HCT116 (cell line): ENCODE measurements at regions not wholly inside any gene's neighbourhood (a gene's known extent, or its start where the extent isn't known, plus 50 kb on each side); places are given as distances from the start of the nearest gene placed in this dataset.

Experiments used
- ATAC-seq: fragments of 200-7000 bp; cut with Tn5 transposase; 2 replicates; pipeline ENCODE4 v1.9.1; 2020; ENCODE audit warnings: mild to moderate bottlenecking, moderate library complexity
- BruUV-seq: library from RNA; stranded (reverse); fragments of 400-500 nt; replicated peaks from 2 replicates; lab custom pipeline; 2021; lab: Mats Ljungman, UMichigan
- CTCF ChIA-PET: fragments of 300-600 bp; sonication (Branson Sonifier 250); formaldehyde crosslinking; loops from one replicate; lab custom pipeline; 2021; ENCODE audit warnings: antibody characterized with exemption; lab: Charles Lee
- POLR2A ChIA-PET: fragments of 300-600, 350-600 bp; sonication (Branson Sonifier 250); formaldehyde crosslinking; loops from one replicate; lab custom pipeline; 2021; ENCODE audit warnings: antibody characterized with exemption; lab: Charles Lee
- RAD21 ChIA-PET, 2 experiments: fragments of 300-600 bp; sonication (Branson Sonifier 250); formaldehyde crosslinking; loops; one replicate each; lab custom pipeline; 2023; ENCODE audit warnings: low total read pairs in 2 of 2; ENCODE audit not compliant: uncharacterized antibody in 2 of 2, unreplicated experiment in 2 of 2, low non-redundant PET in 1 of 2; lab: Charles Lee
- DNase-seq: peaks from one replicate; pipeline ENCODE4 v3.0.0-alpha.2; 2010; ENCODE audit warnings: low read depth, low spot score
- H2AFZ ChIP-seq: fragments of 200-600 bp; shearing (Covaris generic), sonication (generic); 2 replicates; pipeline ENCODE4 v1.6.1; 2017; ENCODE audit warnings: low read depth, mixed run types, mixed read lengths, antibody characterized with exemption, low read length; ENCODE audit not compliant: poor library complexity, severe bottlenecking
- H3K27ac ChIP-seq: 2 replicates; pipeline ENCODE4 v1.5.1; 2012; ENCODE audit warnings: low read depth, low read length
- H3K27me3 ChIP-seq: fragments of 200-600 bp; sonication (generic); 2 replicates; pipeline ENCODE4 v1.6.1; 2016; ENCODE audit warnings: mixed run types, low read length, mixed read lengths; ENCODE audit not compliant: insufficient read depth
- H3K36me3 ChIP-seq, 2 experiments: fragments of 200-500 bp in 1 of 2; fragments of 200-600 bp in 1 of 2; sonication (Bioruptor generic) in 1 of 2; sonication (generic) in 1 of 2; 2 replicates each; pipeline versions ENCODE4 v1.5.1 to v1.6.1; 2014 to 2016; ENCODE audit warnings: low read length in 2 of 2, inconsistent platforms in 1 of 2, mixed read lengths in 1 of 2, mixed run types in 1 of 2; ENCODE audit not compliant: insufficient read depth in 2 of 2, control insufficient read depth in 1 of 2
- H3K4me1 ChIP-seq, 2 experiments: fragments of 200-600 bp in 1 of 2; sonication (generic) in 1 of 2; 2 replicates each; pipeline versions ENCODE4 v1.5.1 to v1.6.1; 2012 to 2017; ENCODE audit warnings: low read length in 2 of 2, inconsistent platforms in 1 of 2, mild to moderate bottlenecking in 1 of 2, mixed read lengths in 1 of 2, mixed run types in 1 of 2, moderate library complexity in 1 of 2; ENCODE audit not compliant: insufficient read depth in 2 of 2, control insufficient read depth in 1 of 2
- H3K4me2 ChIP-seq: fragments of 200-600 bp; sonication (generic); 2 replicates; pipeline ENCODE4 v1.6.1; 2017; ENCODE audit warnings: mixed run types, low read length, mixed read lengths
- H3K4me3 ChIP-seq, 2 experiments: fragments of 200-600 bp in 1 of 2; sonication (generic) in 1 of 2; replicated peaks in 1 of 2; 2 replicates each; pipeline ENCODE4 v1.5.1; 2011 to 2016; ENCODE audit warnings: low read length in 2 of 2, control low read depth in 1 of 2, low read depth in 1 of 2, mild to moderate bottlenecking in 1 of 2, mixed read lengths in 1 of 2, mixed run types in 1 of 2
- H3K79me2 ChIP-seq: fragments of 200-600 bp; sonication (generic); 2 replicates; pipeline ENCODE4 v1.6.1; 2017; ENCODE audit warnings: mild to moderate bottlenecking, mixed run types, low read length, moderate library complexity, mixed read lengths; ENCODE audit not compliant: insufficient read depth
- H3K9ac ChIP-seq: fragments of 200-600 bp; sonication (generic); 2 replicates; pipeline ENCODE4 v1.6.1; 2016; ENCODE audit warnings: low read length, mixed read lengths
- H3K9me2 ChIP-seq: fragments of 200-600 bp; sonication (generic), shearing (Covaris generic); 2 replicates; pipeline ENCODE4 v1.6.1; 2017; ENCODE audit warnings: mixed run types, mild to moderate bottlenecking, moderate library complexity; ENCODE audit not compliant: insufficient read depth
- H3K9me3 ChIP-seq, 2 experiments: fragments of 200-500 bp in 1 of 2; fragments of 200-600 bp in 1 of 2; sonication (Bioruptor generic) in 1 of 2; sonication (generic) in 1 of 2; 2 replicates each; pipeline ENCODE4 v1.6.1; 2014 to 2017; ENCODE audit warnings: low read length in 2 of 2, mixed read lengths in 2 of 2, inconsistent platforms in 1 of 2, low read depth in 1 of 2, mild to moderate bottlenecking in 1 of 2, mixed run types in 1 of 2, moderate library complexity in 1 of 2; ENCODE audit not compliant: control insufficient read depth in 1 of 2, insufficient read depth in 1 of 2
- H4K20me1 ChIP-seq: fragments of 200-600 bp; sonication (generic), shearing (Covaris generic); 2 replicates; pipeline ENCODE4 v1.6.1; 2017; ENCODE audit warnings: mixed run types, mild to moderate bottlenecking, moderate library complexity; ENCODE audit not compliant: insufficient read depth
- CBX3 ChIP-seq: IDR thresholded peaks from 2 replicates; pipeline ENCODE4 v1.6.1; 2012; ENCODE audit warnings: low read depth
- ELF1 ChIP-seq: IDR thresholded peaks from 2 replicates; pipeline ENCODE4 v1.6.1; 2012; ENCODE audit warnings: low read depth, borderline replicate concordance
- RAD21 ChIP-seq: IDR thresholded peaks from 2 replicates; pipeline ENCODE4 v1.6.1; 2012; ENCODE audit warnings: low read depth, mild to moderate bottlenecking
- REST ChIP-seq: IDR thresholded peaks from 2 replicates; pipeline ENCODE4 v1.6.1; 2012; ENCODE audit warnings: low read depth
- SP1 ChIP-seq: IDR thresholded peaks from 2 replicates; pipeline ENCODE4 v1.6.1; 2012; ENCODE audit warnings: low read depth
- TCF7L2 ChIP-seq: IDR thresholded peaks from 2 replicates; pipeline ENCODE4 v1.7.0; 2011; ENCODE audit warnings: borderline replicate concordance, inconsistent platforms; ENCODE audit not compliant: insufficient read depth, insufficient read length; ENCODE audit errors: extremely low read depth
- YY1 ChIP-seq: IDR thresholded peaks from 2 replicates; pipeline ENCODE4 v1.6.1; 2011; ENCODE audit warnings: low read length, low read depth, moderate library complexity, mild to moderate bottlenecking; ENCODE audit not compliant: insufficient replicate concordance; ENCODE audit errors: extremely low read depth
- ZFX ChIP-seq: fragments of 450-650 bp; IDR thresholded peaks from 2 replicates; pipeline ENCODE4 v1.6.1; 2017
- intact Hi-C: fragments of 100-400 bp; cut with micrococcal nuclease; formaldehyde crosslinking; loops from 2 replicates; pipeline ENCODE4 v1.10.0; 2022
- TF ChIP-seq, protein P1 (sequence below): IDR thresholded peaks from 2 replicates; pipeline ENCODE4 v1.6.1; 2012

DNA sequence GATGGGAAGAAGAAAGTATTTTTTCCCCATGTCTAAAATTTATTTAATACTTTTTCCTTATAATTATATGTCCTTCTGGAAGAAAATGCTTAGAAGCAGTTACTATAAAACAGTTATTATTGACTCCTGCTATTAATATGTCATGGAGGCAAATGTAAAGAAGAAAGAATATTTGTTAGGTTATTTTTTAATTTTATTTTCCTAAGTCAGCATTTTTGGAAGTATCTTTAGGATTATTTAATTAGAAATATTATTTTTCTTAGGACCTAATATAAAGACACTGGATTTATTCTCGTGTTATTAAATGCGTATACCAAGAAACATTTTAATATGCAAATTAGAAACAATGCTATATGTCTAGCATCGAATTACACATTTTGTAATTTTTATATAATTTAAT lies 687.7 kb downstream of the TRAM1L1 start:
- Histone ChIP-seq H3K9me2 (no peaks in the 10 kb centered on the region; the same call in 1 of the 2 replicates), H3K79me2 (no peaks in the 10 kb centered on the region), H3K9me3 (no peaks in the 10 kb centered on the region), H3K36me3 (no peaks in the 10 kb centered on the region), H2AFZ (peak overlapping the region; percentile 90), H3K4me3 (no peak overlapping the region), H3K4me1 (peaks cover 2 to 20% of the 10 kb centered on the region in 2 experiments; a peak in 3 of 4 replicates), H3K4me2 (no peak overlapping the region), H3K27me3 (no peaks in the 10 kb centered on the region), H4K20me1 (no peaks in the 10 kb centered on the region), H3K27ac (no peak overlapping the region), H3K9ac (no peak overlapping the region)
- RAD21 ChIA-PET: no interaction called here
- DNase-seq (no peak), ATAC-seq (no peak)
- POLR2A ChIA-PET: no interaction called here
- intact Hi-C loops: no loop called here
- no peak for TF ChIP-seq ELF1
- no peak for TF ChIP-seq TCF7L2
- BruUV-seq: no TSS peak
- CTCF ChIA-PET: no interaction called here

DNA sequence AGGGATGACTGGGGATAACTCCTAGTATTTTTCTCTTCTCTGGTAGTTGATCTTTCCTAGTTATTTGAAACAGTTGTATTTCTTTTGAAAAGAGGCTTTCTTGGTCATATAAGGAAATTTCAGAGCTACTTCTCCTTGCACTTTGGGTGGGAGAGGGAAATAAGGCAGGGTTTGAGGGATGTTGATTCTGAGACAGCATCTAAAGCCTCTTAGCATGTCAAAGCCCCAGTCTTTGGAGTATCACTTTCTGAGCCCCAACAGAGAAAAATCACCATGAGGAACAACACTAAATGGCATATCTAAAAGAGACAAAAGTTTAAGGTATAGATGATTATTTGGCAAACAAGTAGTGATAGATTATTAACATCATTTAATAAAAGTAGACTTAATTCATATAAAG lies 688.1 kb downstream of the TRAM1L1 start:
- H3K36me3 ChIP-seq: no peaks in the 10 kb centered on the region
- no peak overlapping the region for H3K4me2 ChIP-seq
- ChIA-PET POLR2A (no interaction called here), RAD21 (no interaction called here), CTCF (no interaction called here)
- H3K79me2 ChIP-seq: no peaks in the 10 kb centered on the region
- no TSS peak for BruUV-seq
- intact Hi-C loops: no loop called here
- H3K9me2 ChIP-seq: no peaks in the 10 kb centered on the region; the same call in 1 of the 2 replicates
- H3K27ac ChIP-seq: no peak overlapping the region
- no peak overlapping the region for H3K9ac ChIP-seq
- no peak for ATAC-seq
- no peak for DNase-seq
- no peaks in the 10 kb centered on the region for H4K20me1 ChIP-seq
- TF ChIP-seq, protein P1, sequence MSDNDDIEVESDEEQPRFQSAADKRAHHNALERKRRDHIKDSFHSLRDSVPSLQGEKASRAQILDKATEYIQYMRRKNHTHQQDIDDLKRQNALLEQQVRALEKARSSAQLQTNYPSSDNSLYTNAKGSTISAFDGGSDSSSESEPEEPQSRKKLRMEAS: no peak
- TF ChIP-seq CBX3 (no peak), ZFX (no peak), REST (no peak), RAD21 (no peak), YY1 (no peak), SP1 (no peak)
- no peaks in the 10 kb centered on the region for H3K9me3 ChIP-seq
- H3K4me1 ChIP-seq: peaks cover 2 to 20% of the 10 kb centered on the region in 2 experiments; a peak in 3 of 4 replicates
- H3K4me3 ChIP-seq: no peak overlapping the region
- H2AFZ ChIP-seq: peak overlapping the region; percentile 90
- H3K27me3 ChIP-seq: no peaks in the 10 kb centered on the region
